ENCODE measurements at regions not wholly inside any gene's neighbourhood (a gene's known extent, or its start where the extent isn't known, plus 50 kb on each side); places are given as distances from the start of the nearest gene placed in this dataset.
"Not testable (repeated sequence)": the region's sequence is repeated elsewhere in the genome, so short reads cannot be mapped to it uniquely, and the experiment has no call there.

GRCh38 chr3:194904999-194905398, 219.3 kb downstream of the FAM43A start:
- TF ChIP-seq ZNF274 (IDR thresholded peaks at IDR 0.05; ENCODE audit: low read depth, low read length); YY1 (IDR thresholded peaks at IDR 0.05; ENCODE audit: insufficient read depth, insufficient read length): not testable (repeated sequence)

Data from NT2/D1 (cell line).